ENCODE measurements at regions not wholly inside any gene's neighbourhood (a gene's known extent, or its start where the extent isn't known, plus 50 kb on each side); places are given as distances from the start of the nearest gene placed in this dataset.
"Not testable (repeated sequence)": the region's sequence is repeated elsewhere in the genome, so short reads cannot be mapped to it uniquely, and the experiment has no call there.

GRCh38 chr3:163572856-163573255 is 1505.4 kb downstream of the SI start:
- WGBS, 2 donors = 14 to 47% methylated on average over 1 of the region's 1 CpG
- Histone ChIP-seq H3K27me3 (ENCODE audit: control insufficient read depth in 1 of 2, insufficient read depth in 2 of 2, low read length in 2 of 2) (no peaks in the 10 kb centered on the region), H3K27ac (ENCODE audit: low read depth in 2 of 2, low read length in 1 of 2) (no peak overlapping the region), H3K9me3 (ENCODE audit: control insufficient read depth in 2 of 2, insufficient read depth in 1 of 2, low read depth in 1 of 2, low read length in 1 of 2) (peaks cover 0 to 7% of the 10 kb centered on the region in 2 donors), H3K36me3 (ENCODE audit: control insufficient read depth in 2 of 2, insufficient read depth in 2 of 2, low read length in 1 of 2) (no peaks in the 10 kb centered on the region), H3K4me1 (ENCODE audit: control insufficient read depth in 2 of 2, insufficient read depth in 2 of 2, low read length in 1 of 2) (no peaks in the 10 kb centered on the region), H3K4me3 (ENCODE audit: low read depth in 1 of 2, low read length in 2 of 2) (no peak overlapping the region)

- Histone ChIP-seq H3K27me3 (ENCODE audit: control insufficient read depth in 1 of 2, insufficient read depth in 2 of 2, low read length in 2 of 2) (no peaks in the 10 kb centered on the region), H3K27ac (ENCODE audit: low read depth in 2 of 2, low read length in 1 of 2) (no peak overlapping the region), H3K9me3 (ENCODE audit: control insufficient read depth in 2 of 2, insufficient read depth in 1 of 2, low read depth in 1 of 2, low read length in 1 of 2) (no peaks in the 10 kb centered on the region), H3K4me1 (ENCODE audit: control insufficient read depth in 2 of 2, insufficient read depth in 2 of 2, low read length in 1 of 2) (no peaks in the 10 kb centered on the region), H3K36me3 (ENCODE audit: control insufficient read depth in 2 of 2, insufficient read depth in 2 of 2, low read length in 1 of 2) (no peaks in the 10 kb centered on the region), H3K4me3 (ENCODE audit: low read depth in 1 of 2, low read length in 2 of 2) (no peak overlapping the region)
- 58 to 64% methylated on average over 1 of the region's 1 CpG for WGBS, 2 donors
These were observed 1514.8 kb downstream of the SI start for GRCh38 chr3:163563485-163563884.

GRCh38 chr3:163562625-163563024 is 1515.7 kb downstream of the SI start:
- H3K4me1 ChIP-seq (ENCODE audit: control insufficient read depth in 2 of 2, insufficient read depth in 2 of 2, low read length in 1 of 2) = no peaks in the 10 kb centered on the region
- whole genome bisulfite sequencing, 2 donors = 37 to 43% methylated on average over 2 of the region's 2 CpGs
- H3K27me3 ChIP-seq (ENCODE audit: control insufficient read depth in 1 of 2, insufficient read depth in 2 of 2, low read length in 2 of 2) = no peaks in the 10 kb centered on the region
- no peak overlapping the region for H3K4me3 ChIP-seq (ENCODE audit: low read depth in 1 of 2, low read length in 2 of 2)
- H3K9me3 ChIP-seq (ENCODE audit: control insufficient read depth in 2 of 2, insufficient read depth in 1 of 2, low read depth in 1 of 2, low read length in 1 of 2) = no peaks in the 10 kb centered on the region
- H3K36me3 ChIP-seq (ENCODE audit: control insufficient read depth in 2 of 2, insufficient read depth in 2 of 2, low read length in 1 of 2) = no peaks in the 10 kb centered on the region
- no peak overlapping the region for H3K27ac ChIP-seq (ENCODE audit: low read depth in 2 of 2, low read length in 1 of 2)

DNA sequence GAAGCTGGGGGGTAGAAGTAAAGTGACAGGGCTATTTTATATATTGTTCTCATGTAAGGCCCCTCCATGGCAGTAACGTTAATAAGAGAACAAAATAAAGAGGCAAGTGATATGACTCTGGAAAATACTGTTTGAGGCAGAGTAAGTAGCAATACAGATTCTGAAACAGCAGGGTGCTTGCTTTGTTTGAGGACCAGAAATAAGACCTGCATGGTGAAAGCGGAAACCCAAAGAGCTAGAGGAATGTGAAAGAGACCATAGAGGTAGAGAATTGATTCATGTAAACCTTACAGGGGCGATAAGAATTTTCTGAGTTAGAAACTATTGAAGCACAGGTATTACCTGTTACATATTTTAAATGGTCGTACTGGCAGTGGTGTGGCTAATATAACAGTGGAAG is 1517.1 kb downstream of the SI start:
- Histone ChIP-seq H3K9me3 (ENCODE audit: control insufficient read depth in 2 of 2, insufficient read depth in 1 of 2, low read depth in 1 of 2, low read length in 1 of 2) (no peaks in the 10 kb centered on the region), H3K27ac (ENCODE audit: low read depth in 2 of 2, low read length in 1 of 2) (no peak overlapping the region), H3K27me3 (ENCODE audit: control insufficient read depth in 1 of 2, insufficient read depth in 2 of 2, low read length in 2 of 2) (no peaks in the 10 kb centered on the region), H3K4me1 (ENCODE audit: control insufficient read depth in 2 of 2, insufficient read depth in 2 of 2, low read length in 1 of 2) (no peaks in the 10 kb centered on the region), H3K36me3 (ENCODE audit: control insufficient read depth in 2 of 2, insufficient read depth in 2 of 2, low read length in 1 of 2) (no peaks in the 10 kb centered on the region), H3K4me3 (ENCODE audit: low read depth in 1 of 2, low read length in 2 of 2) (no peak overlapping the region)
- WGBS, 2 donors = 72 to 80% methylated on average over 4 of the region's 4 CpGs

GRCh38 chr3:163560459-163560858 is 1517.8 kb downstream of the SI start:
- H3K9me3 ChIP-seq (ENCODE audit: control insufficient read depth in 2 of 2, insufficient read depth in 1 of 2, low read depth in 1 of 2, low read length in 1 of 2) = no peaks in the 10 kb centered on the region
- no peak overlapping the region for H3K27ac ChIP-seq (ENCODE audit: low read depth in 2 of 2, low read length in 1 of 2)
- H3K36me3 ChIP-seq (ENCODE audit: control insufficient read depth in 2 of 2, insufficient read depth in 2 of 2, low read length in 1 of 2) = no peaks in the 10 kb centered on the region
- no peaks in the 10 kb centered on the region for H3K27me3 ChIP-seq (ENCODE audit: control insufficient read depth in 1 of 2, insufficient read depth in 2 of 2, low read length in 2 of 2)
- H3K4me3 ChIP-seq (ENCODE audit: low read depth in 1 of 2, low read length in 2 of 2) = no peak overlapping the region
- no peaks in the 10 kb centered on the region for H3K4me1 ChIP-seq (ENCODE audit: control insufficient read depth in 2 of 2, insufficient read depth in 2 of 2, low read length in 1 of 2)
- 60 to 75% methylated on average over 2 of the region's 2 CpGs for WGBS, 2 donors

DNA sequence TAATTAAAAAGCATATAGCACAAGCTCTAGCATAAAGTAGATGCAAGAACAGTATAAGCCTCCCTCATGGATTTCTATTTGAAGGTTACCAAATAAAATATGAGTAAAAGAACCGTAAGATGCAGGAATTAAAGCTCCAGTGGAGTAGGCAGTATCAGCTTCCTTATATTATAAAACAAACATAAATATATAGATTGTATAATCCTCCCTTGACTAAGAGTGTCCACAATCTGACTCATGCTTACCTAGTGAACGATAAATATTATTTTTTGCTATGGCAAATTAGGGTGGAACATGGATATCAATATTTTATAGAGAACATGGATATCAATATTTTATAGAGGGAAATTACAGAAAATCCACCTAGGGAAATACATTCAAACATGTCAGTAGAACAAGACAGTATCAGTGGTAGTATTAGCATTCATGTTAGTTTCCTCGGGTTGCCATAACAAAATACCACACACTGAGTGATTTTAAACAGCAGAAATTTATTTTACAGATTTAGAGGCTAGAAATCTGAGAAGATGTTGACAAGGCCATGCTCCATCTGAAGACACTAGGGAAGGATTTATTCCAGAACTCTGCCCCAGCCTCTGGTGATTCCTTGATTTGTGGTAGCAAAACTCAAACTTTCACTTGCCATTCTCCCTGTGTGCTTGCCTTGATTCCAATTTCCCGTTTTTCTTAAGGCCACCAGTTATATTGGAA is 1521.3 kb downstream of the SI start:
- Histone ChIP-seq H3K27me3 (ENCODE audit: control insufficient read depth in 1 of 2, insufficient read depth in 2 of 2, low read length in 2 of 2) (no peaks in the 10 kb centered on the region), H3K4me1 (ENCODE audit: control insufficient read depth in 2 of 2, insufficient read depth in 2 of 2, low read length in 1 of 2) (no peaks in the 10 kb centered on the region), H3K36me3 (ENCODE audit: control insufficient read depth in 2 of 2, insufficient read depth in 2 of 2, low read length in 1 of 2) (no peaks in the 10 kb centered on the region), H3K9me3 (ENCODE audit: control insufficient read depth in 2 of 2, insufficient read depth in 1 of 2, low read depth in 1 of 2, low read length in 1 of 2) (no peaks in the 10 kb centered on the region), H3K4me3 (ENCODE audit: low read depth in 1 of 2, low read length in 2 of 2) (no peak overlapping the region), H3K27ac (ENCODE audit: low read depth in 2 of 2, low read length in 1 of 2) (no peak overlapping the region)
- WGBS, 2 donors = 83 to 84% methylated on average over 4 of the region's 4 CpGs

DNA sequence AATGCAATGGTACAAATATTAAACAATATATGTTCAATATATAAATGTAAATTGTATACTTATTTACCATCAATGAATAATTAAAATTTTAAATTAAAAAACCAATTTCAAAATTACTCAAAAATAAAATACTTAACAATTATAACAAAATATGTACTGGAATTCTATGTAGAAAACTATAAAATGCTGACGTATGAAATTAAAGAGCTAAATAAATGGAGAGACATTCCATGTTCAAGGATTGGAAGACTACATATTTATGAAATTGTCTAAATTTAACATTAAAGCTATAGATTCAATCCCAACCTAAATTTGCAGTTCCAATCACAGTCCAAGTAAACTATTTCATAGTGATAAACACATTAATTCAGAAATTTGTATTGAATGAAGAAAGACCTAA is 1522.4 kb downstream of the SI start:
- H3K4me1 ChIP-seq (ENCODE audit: control insufficient read depth in 2 of 2, insufficient read depth in 2 of 2, low read length in 1 of 2) = no peaks in the 10 kb centered on the region
- 9 to 45% methylated on average over 1 of the region's 1 CpG for WGBS, 2 donors
- H3K36me3 ChIP-seq (ENCODE audit: control insufficient read depth in 2 of 2, insufficient read depth in 2 of 2, low read length in 1 of 2) = no peaks in the 10 kb centered on the region
- H3K4me3 ChIP-seq (ENCODE audit: low read depth in 1 of 2, low read length in 2 of 2) = no peak overlapping the region
- no peak overlapping the region for H3K27ac ChIP-seq (ENCODE audit: low read depth in 2 of 2, low read length in 1 of 2)
- H3K27me3 ChIP-seq (ENCODE audit: control insufficient read depth in 1 of 2, insufficient read depth in 2 of 2, low read length in 2 of 2) = no peaks in the 10 kb centered on the region
- H3K9me3 ChIP-seq (ENCODE audit: control insufficient read depth in 2 of 2, insufficient read depth in 1 of 2, low read depth in 1 of 2, low read length in 1 of 2) = peaks cover 0 to 2% of the 10 kb centered on the region in 2 donors

DNA sequence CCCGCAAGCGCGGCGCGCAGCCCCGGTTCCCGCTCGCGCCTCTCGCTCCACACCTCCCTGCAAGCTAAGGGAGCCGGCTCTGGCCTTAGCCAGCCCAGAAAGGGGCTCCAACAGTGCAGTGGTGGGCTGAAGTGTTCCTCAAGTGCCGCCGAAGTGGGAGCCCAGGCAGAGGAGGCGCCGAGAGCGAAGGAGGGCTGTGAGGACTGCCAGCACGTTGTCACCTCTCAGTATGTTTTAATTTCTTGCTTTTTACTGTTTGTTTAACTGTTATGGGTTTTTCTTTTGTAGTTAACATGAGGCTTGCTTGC is 1525.7 kb downstream of the SI start:
- Histone ChIP-seq H3K9me3 (ENCODE audit: control insufficient read depth in 2 of 2, insufficient read depth in 1 of 2, low read depth in 1 of 2, low read length in 1 of 2) (peaks cover 0 to 2% of the 10 kb centered on the region in 2 donors), H3K27ac (ENCODE audit: low read depth in 2 of 2, low read length in 1 of 2) (no peak overlapping the region), H3K4me1 (ENCODE audit: control insufficient read depth in 2 of 2, insufficient read depth in 2 of 2, low read length in 1 of 2) (no peaks in the 10 kb centered on the region), H3K27me3 (ENCODE audit: control insufficient read depth in 1 of 2, insufficient read depth in 2 of 2, low read length in 2 of 2) (no peaks in the 10 kb centered on the region), H3K4me3 (ENCODE audit: low read depth in 1 of 2, low read length in 2 of 2) (no peak overlapping the region), H3K36me3 (ENCODE audit: control insufficient read depth in 2 of 2, insufficient read depth in 2 of 2, low read length in 1 of 2) (no peaks in the 10 kb centered on the region)
- 87 to 95% methylated on average over 17 of the region's 17 CpGs for WGBS, 2 donors

GRCh38 chr3:163551915-163552658 is 1526.2 kb downstream of the SI start:
- H3K27me3 ChIP-seq (ENCODE audit: control insufficient read depth in 1 of 2, insufficient read depth in 2 of 2, low read length in 2 of 2); H3K4me3 ChIP-seq (ENCODE audit: low read depth in 1 of 2, low read length in 2 of 2); H3K27ac ChIP-seq (ENCODE audit: low read depth in 2 of 2, low read length in 1 of 2); H3K4me1 ChIP-seq (ENCODE audit: control insufficient read depth in 2 of 2, insufficient read depth in 2 of 2, low read length in 1 of 2); H3K36me3 ChIP-seq (ENCODE audit: control insufficient read depth in 2 of 2, insufficient read depth in 2 of 2, low read length in 1 of 2); H3K9me3 ChIP-seq (ENCODE audit: control insufficient read depth in 2 of 2, insufficient read depth in 1 of 2, low read depth in 1 of 2, low read length in 1 of 2): not testable (repeated sequence)
- WGBS, 2 donors = 88 to 91% methylated on average over 19 to 33 of the region's 37 CpGs

GRCh38 chr3:163548015-163548414 is 1530.3 kb downstream of the SI start:
- no peak overlapping the region for H3K4me3 ChIP-seq (ENCODE audit: low read depth in 1 of 2, low read length in 2 of 2)
- WGBS, 2 donors = 65 to 73% methylated on average over 1 of the region's 1 CpG
- H3K36me3 ChIP-seq (ENCODE audit: control insufficient read depth in 2 of 2, insufficient read depth in 2 of 2, low read length in 1 of 2) = no peaks in the 10 kb centered on the region
- H3K27ac ChIP-seq (ENCODE audit: low read depth in 2 of 2, low read length in 1 of 2) = no peak overlapping the region
- no peaks in the 10 kb centered on the region for H3K27me3 ChIP-seq (ENCODE audit: control insufficient read depth in 1 of 2, insufficient read depth in 2 of 2, low read length in 2 of 2)
- peaks cover 0 to 2% of the 10 kb centered on the region in 2 donors for H3K9me3 ChIP-seq (ENCODE audit: control insufficient read depth in 2 of 2, insufficient read depth in 1 of 2, low read depth in 1 of 2, low read length in 1 of 2)
- H3K4me1 ChIP-seq (ENCODE audit: control insufficient read depth in 2 of 2, insufficient read depth in 2 of 2, low read length in 1 of 2) = no peaks in the 10 kb centered on the region
